HEK293 (cell line): ENCODE measurements at regions not wholly inside any gene's neighbourhood (a gene's known extent, or its start where the extent isn't known, plus 50 kb on each side); places are given as distances from the start of the nearest gene placed in this dataset.

Source experiments
- CTCF ChIA-PET: fragments of 350-600 bp; formaldehyde crosslinking; extraction: SDS; loops from one replicate; lab custom pipeline; 2021; ENCODE audit warnings: antibody characterized with exemption; lab: Yijun Ruan, JAX
- POLR2A ChIA-PET: fragments of 300-600 bp; formaldehyde crosslinking; extraction: SDS; loops from one replicate; lab custom pipeline; 2020; ENCODE audit warnings: antibody characterized with exemption, inconsistent platforms; lab: Yijun Ruan, JAX
- H3K27ac ChIP-seq: fragments of 200-500 bp; sonication (Bioruptor generic); 2 replicates; pipeline ENCODE4 v1.5.1; 2014; ENCODE audit warnings: low read depth, low read length, control low read depth, inconsistent platforms; ENCODE audit errors: extremely low read depth
- H3K36me3 ChIP-seq, 2 experiments: fragments of 200-500 bp in 1 of 2; sonication (Bioruptor generic) in 1 of 2; 1 replicate in 1 of 2; 2 replicates in 1 of 2; pipeline ENCODE4 v1.5.1; 2014 to 2017; ENCODE audit warnings: inconsistent platforms in 2 of 2, low read length in 2 of 2; ENCODE audit not compliant: control insufficient read depth in 2 of 2, insufficient read depth in 1 of 2
- H3K4me1 ChIP-seq: fragments of 200-500 bp; sonication (Bioruptor generic); 2 replicates; pipeline ENCODE4 v1.5.1; 2014; ENCODE audit warnings: mild to moderate bottlenecking, low read length, inconsistent platforms; ENCODE audit not compliant: control insufficient read depth, insufficient read depth
- H3K4me3 ChIP-seq: 2 replicates; pipeline ENCODE4 v1.5.1; 2011; ENCODE audit warnings: low read depth, mild to moderate bottlenecking, control low read depth, low read length, moderate library complexity
- H3K9me3 ChIP-seq: fragments of 200-500 bp; sonication (Bioruptor generic); 2 replicates; pipeline ENCODE4 v1.5.1; 2014; ENCODE audit warnings: low read depth, low read length, inconsistent platforms; ENCODE audit not compliant: control insufficient read depth, insufficient read depth
- FEZF1 ChIP-seq: fragments of 450-650 bp; formaldehyde crosslinking; IDR thresholded peaks from 2 replicates; pipeline ENCODE4 v1.5.1; 2016; ENCODE audit warnings: missing biosample characterization, missing genetic modification characterization
- GLI2 ChIP-seq: fragments of 450-650 bp; formaldehyde crosslinking; IDR thresholded peaks from 2 replicates; pipeline ENCODE4; 2017; ENCODE audit warnings: missing biosample characterization, missing genetic modification characterization, low read depth, borderline replicate concordance
- HOXC10 ChIP-seq: sonication (generic); formaldehyde crosslinking; IDR thresholded peaks from 2 replicates; pipeline ENCODE4 v1.8.1; 2023; ENCODE audit warnings: mild to moderate bottlenecking, missing genetic modification reagents
- IKZF3 ChIP-seq: fragments of 450-650 bp; IDR thresholded peaks from 2 replicates; pipeline ENCODE4 v1.5.0; 2018; ENCODE audit warnings: missing biosample characterization, mild to moderate bottlenecking, missing genetic modification characterization, moderate library complexity
- KLF17 ChIP-seq: fragments of 450-650 bp; formaldehyde crosslinking; IDR thresholded peaks from 2 replicates; pipeline ENCODE4 v1.5.1; 2016; ENCODE audit warnings: missing biosample characterization, missing genetic modification characterization
- PBX3 ChIP-seq: sonication (generic); formaldehyde crosslinking; IDR thresholded peaks from 2 replicates; pipeline ENCODE4 v1.8.1; 2022; ENCODE audit warnings: mild to moderate bottlenecking, moderate library complexity, missing genetic modification reagents
- PRDM10 ChIP-seq: fragments of 450-650 bp; formaldehyde crosslinking; IDR thresholded peaks from 2 replicates; pipeline ENCODE4 v1.5.1; 2016; ENCODE audit warnings: missing biosample characterization, missing genetic modification characterization
- RBAK ChIP-seq: fragments of 450-650 bp; formaldehyde crosslinking; IDR thresholded peaks from 2 replicates; pipeline ENCODE4 v1.5.1; 2016; ENCODE audit warnings: missing biosample characterization, missing genetic modification characterization
- ZBTB48 ChIP-seq: fragments of 450-650 bp; formaldehyde crosslinking; IDR thresholded peaks from 2 replicates; pipeline ENCODE4 v1.5.1; 2016; ENCODE audit warnings: missing biosample characterization, missing genetic modification characterization
- ZNF10 ChIP-seq: fragments of 450-650 bp; formaldehyde crosslinking; IDR thresholded peaks from 2 replicates; pipeline ENCODE4 v1.5.1; 2017; ENCODE audit warnings: missing biosample characterization, missing genetic modification characterization
- ZNF114 ChIP-seq: fragments of 450-650 bp; formaldehyde crosslinking; IDR thresholded peaks from 2 replicates; pipeline ENCODE4 v1.5.0; 2017; ENCODE audit warnings: missing biosample characterization, missing genetic modification characterization
- ZNF2 ChIP-seq: fragments of 450-650 bp; formaldehyde crosslinking; IDR thresholded peaks from 2 replicates; pipeline ENCODE4 v1.5.1; 2016; ENCODE audit warnings: missing biosample characterization, missing genetic modification characterization
- ZNF202 ChIP-seq: fragments of 450-650 bp; formaldehyde crosslinking; IDR thresholded peaks from 2 replicates; pipeline ENCODE4 v1.5.1; 2016; ENCODE audit warnings: missing biosample characterization, missing genetic modification characterization, borderline replicate concordance
- ZNF221 ChIP-seq: fragments of 450-650 bp; formaldehyde crosslinking; IDR thresholded peaks from 2 replicates; pipeline ENCODE4 v1.5.1; 2017; ENCODE audit warnings: missing biosample characterization, missing genetic modification characterization, borderline replicate concordance
- ZNF354C ChIP-seq: fragments of 450-650 bp; formaldehyde crosslinking; IDR thresholded peaks from 2 replicates; pipeline ENCODE4 v1.5.1; 2016; ENCODE audit warnings: missing biosample characterization, missing genetic modification characterization, low read depth, borderline replicate concordance
- ZNF37A ChIP-seq: fragments of 450-650 bp; IDR thresholded peaks from 2 replicates; pipeline ENCODE4 v1.5.1; 2018; ENCODE audit warnings: missing biosample characterization, missing genetic modification characterization
- ZNF404 ChIP-seq: fragments of 450-650 bp; formaldehyde crosslinking; IDR thresholded peaks from 2 replicates; pipeline ENCODE4 v1.5.1; 2017; ENCODE audit warnings: missing biosample characterization, missing genetic modification characterization
- ZNF514 ChIP-seq: fragments of 450-650 bp; formaldehyde crosslinking; IDR thresholded peaks from 2 replicates; pipeline ENCODE4 v1.5.1; 2016; ENCODE audit warnings: missing biosample characterization, missing genetic modification characterization
- ZNF529 ChIP-seq: fragments of 450-650 bp; formaldehyde crosslinking; IDR thresholded peaks from 2 replicates; pipeline ENCODE4 v1.5.1; 2017; ENCODE audit warnings: missing genetic modification characterization, missing biosample characterization; ENCODE audit not compliant: insufficient replicate concordance
- ZNF626 ChIP-seq: fragments of 450-650 bp; sonication (Bioruptor Pico); formaldehyde crosslinking; IDR thresholded peaks from 2 replicates; pipeline ENCODE4 v1.5.1; 2018; ENCODE audit warnings: missing biosample characterization, missing genetic modification characterization, inconsistent platforms
- ZNF677 ChIP-seq: fragments of 450-650 bp; IDR thresholded peaks from 2 replicates; pipeline ENCODE4 v1.5.0; 2018; ENCODE audit warnings: missing biosample characterization, mild to moderate bottlenecking, missing genetic modification characterization, moderate library complexity
- ZNF791 ChIP-seq: fragments of 450-650 bp; formaldehyde crosslinking; IDR thresholded peaks from 2 replicates; pipeline ENCODE4 v1.5.1; 2016; ENCODE audit warnings: missing biosample characterization, missing genetic modification characterization
- ZNF792 ChIP-seq: fragments of 450-650 bp; formaldehyde crosslinking; IDR thresholded peaks from 2 replicates; pipeline ENCODE4 v1.5.1; 2016; ENCODE audit warnings: missing biosample characterization, missing genetic modification characterization
- ZNF830 ChIP-seq: fragments of 450-650 bp; IDR thresholded peaks from 2 replicates; pipeline ENCODE4 v1.5.0; 2018; ENCODE audit warnings: missing biosample characterization, missing genetic modification characterization, low read depth, mild to moderate bottlenecking, moderate library complexity
- ZXDB ChIP-seq: fragments of 450-650 bp; formaldehyde crosslinking; IDR thresholded peaks from 2 replicates; pipeline ENCODE4 v1.5.1; 2016; ENCODE audit warnings: missing biosample characterization, missing genetic modification characterization
- TF ChIP-seq, protein P1 (sequence below): fragments of 450-650 bp; formaldehyde crosslinking; IDR thresholded peaks from 2 replicates; pipeline ENCODE4 v1.5.1; 2016; ENCODE audit warnings: missing biosample characterization, missing genetic modification characterization

- no peak for TF ChIP-seq PRDM10 (tag by site-specific recombination)
- no peak for TF ChIP-seq PBX3 (CRISPR knock-in tag)
- no peak for TF ChIP-seq ZNF114
- TF ChIP-seq ZNF514 (tag by site-specific recombination) = no peak
- TF ChIP-seq KLF17 = no peak
- no peak for TF ChIP-seq IKZF3 (tag by site-specific recombination)
- TF ChIP-seq RBAK (tag by site-specific recombination) = no peak
- no peak for TF ChIP-seq ZNF529 (tag by site-specific recombination)
- no peak for TF ChIP-seq ZBTB48 (tag by site-specific recombination)
- no peak for TF ChIP-seq ZXDB (tag by site-specific recombination)
These were observed 114.8 kb downstream of the FAM76B start (continued) for GRCh38 chr11:95674657-95675358.

- no peaks in the 10 kb centered on the region for H3K36me3 ChIP-seq
- no peaks in the 10 kb centered on the region for H3K9me3 ChIP-seq
- H3K4me1 ChIP-seq = no peaks in the 10 kb centered on the region
- no peak overlapping the region for H3K4me3 ChIP-seq
- TF ChIP-seq ZNF677 = no peak
- TF ChIP-seq GLI2 = no peak
- TF ChIP-seq ZNF221 = no peak
- no peak for TF ChIP-seq ZNF626 (tag by site-specific recombination)
- TF ChIP-seq ZNF792 (tag by site-specific recombination) = no peak
- TF ChIP-seq, protein P1, sequence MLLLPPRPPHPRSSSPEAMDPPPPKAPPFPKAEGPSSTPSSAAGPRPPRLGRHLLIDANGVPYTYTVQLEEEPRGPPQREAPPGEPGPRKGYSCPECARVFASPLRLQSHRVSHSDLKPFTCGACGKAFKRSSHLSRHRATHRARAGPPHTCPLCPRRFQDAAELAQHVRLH (tag by site-specific recombination) = no peak
- no peak for TF ChIP-seq ZNF830
- no peak for TF ChIP-seq ZNF10 (tag by site-specific recombination)
- no peak for TF ChIP-seq ZNF202
- TF ChIP-seq ZNF354C = no peak
- no peak for TF ChIP-seq ZNF2 (tag by site-specific recombination)
- no peak for TF ChIP-seq ZNF37A
- TF ChIP-seq ZNF404 (tag by site-specific recombination) = no peak
- no peak for TF ChIP-seq FEZF1 (tag by site-specific recombination)
- TF ChIP-seq ZNF791 = no peak
- TF ChIP-seq HOXC10 (CRISPR knock-in tag) = no peak
- CTCF ChIA-PET = interaction anchor here (0.6 to 1.3 kb wide), 3 partner anchors 34 to 443 kb away, joined by 3 to 6 read pairs (median 3); no protein-coding TSS in a partner anchor
- H3K27ac ChIP-seq = no peak overlapping the region
- POLR2A ChIA-PET = interaction anchor here (0.7 kb wide), 1 partner anchor 9 kb away, joined by 3 read pairs; no protein-coding TSS in a partner anchor
These were observed 117.8 kb downstream of the FAM76B start for GRCh38 chr11:95671768-95672167.
